Ovary (tissue), 3 donors: ENCODE measurements at regions not wholly inside any gene's neighbourhood (a gene's known extent, or its start where the extent isn't known, plus 50 kb on each side); places are given as distances from the start of the nearest gene placed in this dataset.

Experiments
- POLR2A ChIP-seq: fragments of 450-650 bp; IDR thresholded peaks from one replicate; pipeline ENCODE4 v1.6.1; 2017; ENCODE audit warnings: antibody characterized with exemption, mild to moderate bottlenecking, moderate library complexity
- TF ChIP-seq, protein P1 (sequence below), 3 donors: fragments of 450-650 bp in 2 of 3; fragments of 200-600 bp in 1 of 3; IDR thresholded peaks; one replicate each; pipeline versions ENCODE4 v1.5.1 to v1.8.0; 2016 to 2022; ENCODE audit warnings: antibody characterized with exemption in 3 of 3, mild to moderate bottlenecking in 1 of 3
- donor health status: DM: no; HTN: no; CAD: no.

- no peak for TF ChIP-seq POLR2A
- TF ChIP-seq, protein P1, sequence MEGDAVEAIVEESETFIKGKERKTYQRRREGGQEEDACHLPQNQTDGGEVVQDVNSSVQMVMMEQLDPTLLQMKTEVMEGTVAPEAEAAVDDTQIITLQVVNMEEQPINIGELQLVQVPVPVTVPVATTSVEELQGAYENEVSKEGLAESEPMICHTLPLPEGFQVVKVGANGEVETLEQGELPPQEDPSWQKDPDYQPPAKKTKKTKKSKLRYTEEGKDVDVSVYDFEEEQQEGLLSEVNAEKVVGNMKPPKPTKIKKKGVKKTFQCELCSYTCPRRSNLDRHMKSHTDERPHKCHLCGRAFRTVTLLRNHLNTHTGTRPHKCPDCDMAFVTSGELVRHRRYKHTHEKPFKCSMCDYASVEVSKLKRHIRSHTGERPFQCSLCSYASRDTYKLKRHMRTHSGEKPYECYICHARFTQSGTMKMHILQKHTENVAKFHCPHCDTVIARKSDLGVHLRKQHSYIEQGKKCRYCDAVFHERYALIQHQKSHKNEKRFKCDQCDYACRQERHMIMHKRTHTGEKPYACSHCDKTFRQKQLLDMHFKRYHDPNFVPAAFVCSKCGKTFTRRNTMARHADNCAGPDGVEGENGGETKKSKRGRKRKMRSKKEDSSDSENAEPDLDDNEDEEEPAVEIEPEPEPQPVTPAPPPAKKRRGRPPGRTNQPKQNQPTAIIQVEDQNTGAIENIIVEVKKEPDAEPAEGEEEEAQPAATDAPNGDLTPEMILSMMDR (IDR thresholded peaks at IDR 0.05), result no peak
These were observed 86.0 kb downstream of the PTCHD4 start for GRCh38 chr6:48024956-48025355.
